Activated B cell treated with CpG ODN at 0.5 μM for 24 hours (primary cell): ENCODE measurements at regions not wholly inside any gene's neighbourhood (a gene's known extent, or its start where the extent isn't known, plus 50 kb on each side); places are given as distances from the start of the nearest gene placed in this dataset.

Source experiments
- ATAC-seq: fragments of 200-7000 bp; cut with Tn5 transposase; one replicate; pipeline ENCODE4 v1.10.0; 2021; ENCODE audit warnings: low read depth, mild to moderate bottlenecking, moderate library complexity
- CTCF ChIA-PET: fragments of 350-600 bp; sonication (Branson Sonifier 250); formaldehyde crosslinking; loops from one replicate; lab custom pipeline; 2021; ENCODE audit warnings: antibody characterized with exemption; lab: Charles Lee
- POLR2A ChIA-PET: fragments of 350-600 bp; sonication (Branson Sonifier 250); formaldehyde crosslinking; loops from one replicate; lab custom pipeline; 2021; ENCODE audit warnings: antibody characterized with exemption; lab: Charles Lee
- DNase-seq: peaks from one replicate; pipeline ENCODE4 v3.0.0; 2022
- H3K27ac Mint-ChIP-seq: one replicate; pipeline ENCODE4 v1.8.0; 2020; ENCODE audit warnings: mixed read lengths
- H3K27me3 Mint-ChIP-seq: one replicate; pipeline ENCODE4 v1.8.0; 2021; ENCODE audit warnings: mixed read lengths
- H3K36me3 Mint-ChIP-seq: one replicate; pipeline ENCODE4 v1.8.0; 2021; ENCODE audit warnings: low read depth, mixed read lengths
- H3K4me1 Mint-ChIP-seq: one replicate; pipeline ENCODE4 v1.8.0; 2021; ENCODE audit warnings: mixed read lengths
- H3K4me3 Mint-ChIP-seq: one replicate; pipeline ENCODE4 v1.8.0; 2020; ENCODE audit warnings: mild to moderate bottlenecking, mixed read lengths
- H3K9me3 Mint-ChIP-seq: one replicate; pipeline ENCODE4 v1.8.0; 2020; ENCODE audit warnings: mixed read lengths
- CTCF ChIP-seq: fragments of 200-600 bp; IDR thresholded peaks from one replicate; pipeline ENCODE4 v1.8.0; 2022; ENCODE audit warnings: antibody characterized with exemption, mild to moderate bottlenecking
- intact Hi-C: fragments of 100-400 bp; cut with micrococcal nuclease; formaldehyde crosslinking; loops from one replicate; pipeline ENCODE4 v1.15.1; 2024

GRCh38 chr20:39607141-39607540 is 645.0 kb downstream of the DHX35 start:
- ChIA-PET CTCF (no interaction called here), POLR2A (no interaction called here)
- no peak for TF ChIP-seq CTCF
- intact Hi-C loops = no loop called here
- no peak for DNase-seq
- H3K4me3 Mint-ChIP-seq = no peak overlapping the region
- H3K27me3 Mint-ChIP-seq = no peaks in the 10 kb centered on the region
- no peaks in the 10 kb centered on the region for H3K36me3 Mint-ChIP-seq
- peaks cover 3% of the 10 kb centered on the region for H3K9me3 Mint-ChIP-seq
- no peak overlapping the region for H3K27ac Mint-ChIP-seq
- H3K4me1 Mint-ChIP-seq = peaks cover 3% of the 10 kb centered on the region
- ATAC-seq = no peak

- Mint-ChIP-seq H3K27ac (no peak overlapping the region), H3K36me3 (no peaks in the 10 kb centered on the region), H3K4me1 (peaks cover 3% of the 10 kb centered on the region), H3K4me3 (no peak overlapping the region), H3K9me3 (no peaks in the 10 kb centered on the region), H3K27me3 (no peaks in the 10 kb centered on the region)
- intact Hi-C loops = no loop called here
- ATAC-seq (no peak), DNase-seq (no peak)
- CTCF ChIA-PET = no interaction called here
- POLR2A ChIA-PET = no interaction called here
- no peak for TF ChIP-seq CTCF
Observed at GRCh38 chr20:39605908-39606307, 643.8 kb downstream of the DHX35 start.

GRCh38 chr20:39605361-39605760 is 643.2 kb downstream of the DHX35 start:
- POLR2A ChIA-PET = no interaction called here

GRCh38 chr20:39603219-39603618 is 641.1 kb downstream of the DHX35 start:
- POLR2A ChIA-PET = no interaction called here
- no peak for TF ChIP-seq CTCF
- intact Hi-C loops = no loop called here
- CTCF ChIA-PET = no interaction called here
- Mint-ChIP-seq H3K4me3 (no peak overlapping the region), H3K4me1 (no peaks in the 10 kb centered on the region), H3K27ac (no peak overlapping the region), H3K36me3 (no peaks in the 10 kb centered on the region), H3K27me3 (no peaks in the 10 kb centered on the region), H3K9me3 (no peaks in the 10 kb centered on the region)
- DNase-seq (no peak), ATAC-seq (no peak)

More at GRCh38 chr20:39605361-39605760, 643.2 kb downstream of the DHX35 start:
- DNase-seq (no peak), ATAC-seq (no peak)
- no peak for TF ChIP-seq CTCF
- no peak overlapping the region for H3K4me3 Mint-ChIP-seq
- H3K27ac Mint-ChIP-seq = no peak overlapping the region
- H3K9me3 Mint-ChIP-seq = no peaks in the 10 kb centered on the region
- H3K27me3 Mint-ChIP-seq = no peaks in the 10 kb centered on the region
- CTCF ChIA-PET = no interaction called here
- peaks cover 3% of the 10 kb centered on the region for H3K4me1 Mint-ChIP-seq
- no peaks in the 10 kb centered on the region for H3K36me3 Mint-ChIP-seq
- intact Hi-C loops = no loop called here

- CTCF ChIA-PET = no interaction called here
- no peaks in the 10 kb centered on the region for H3K4me1 Mint-ChIP-seq
- no peak for TF ChIP-seq CTCF
Observed at GRCh38 chr20:39602649-39603048, 640.5 kb downstream of the DHX35 start.

More at GRCh38 chr20:39602649-39603048, 640.5 kb downstream of the DHX35 start:
- H3K4me3 Mint-ChIP-seq = no peak overlapping the region
- no peak for DNase-seq
- H3K27me3 Mint-ChIP-seq = no peaks in the 10 kb centered on the region
- no peaks in the 10 kb centered on the region for H3K9me3 Mint-ChIP-seq
- H3K27ac Mint-ChIP-seq = no peak overlapping the region
- H3K36me3 Mint-ChIP-seq = no peaks in the 10 kb centered on the region
- ATAC-seq = no peak
- intact Hi-C loops = no loop called here
- POLR2A ChIA-PET = no interaction called here
